B cell (primary cell): ENCODE measurements at regions not wholly inside any gene's neighbourhood (a gene's known extent, or its start where the extent isn't known, plus 50 kb on each side); places are given as distances from the start of the nearest gene placed in this dataset.

Experiments used
- ATAC-seq: fragments of 200-7000 bp; cut with Tn5 transposase; one replicate; pipeline ENCODE4 v1.10.0; 2021; ENCODE audit warnings: low read depth, mild to moderate bottlenecking, moderate number of reproducible peaks, moderate library complexity
- CTCF ChIA-PET: fragments of 350-600 bp; sonication (Branson Sonifier 250); formaldehyde crosslinking; loops from one replicate; lab custom pipeline; 2021; ENCODE audit warnings: antibody characterized with exemption, inconsistent platforms; lab: Charles Lee
- POLR2A ChIA-PET: fragments of 350-600 bp; sonication (Branson Sonifier 250); formaldehyde crosslinking; loops from one replicate; lab custom pipeline; 2021; ENCODE audit warnings: antibody characterized with exemption; lab: Charles Lee
- DNase-seq: peaks from one replicate; pipeline ENCODE4 v3.0.0; 2013
- H2AFZ ChIP-seq: 2 replicates; pipeline ENCODE4 v1.6.1; 2012; ENCODE audit warnings: mild to moderate bottlenecking, low read depth, low read length; ENCODE audit not compliant: insufficient read depth, poor library complexity, severe bottlenecking
- H3K27ac ChIP-seq, 2 donors: 1 replicate in 1 of 2; 2 replicates in 1 of 2; pipeline ENCODE4 v1.5.1; 2012 to 2013; ENCODE audit warnings: low read length in 2 of 2, mild to moderate bottlenecking in 2 of 2, moderate library complexity in 1 of 2
- H3K27me3 ChIP-seq, 4 experiments: fragments of 200-600 bp in 1 of 4; sonication (generic) in 1 of 4; replicated peaks in 1 of 4; 1 replicate in 2 of 4; 2 replicates in 2 of 4; pipeline versions ENCODE4 v1.6.1 to v1.7.0; 2013 to 2016; ENCODE audit warnings: low read length in 3 of 4, mild to moderate bottlenecking in 2 of 4, mixed read lengths in 1 of 4, moderate library complexity in 1 of 4; ENCODE audit not compliant: insufficient read depth in 4 of 4, control insufficient read depth in 3 of 4; ENCODE audit errors: control extremely low read depth in 1 of 4
- H3K36me3 ChIP-seq, 2 experiments: replicated peaks in 1 of 2; 1 replicate in 1 of 2; 2 replicates in 1 of 2; pipeline versions ENCODE4 v1.6.1 to v1.7.1; 2013; ENCODE audit warnings: low read length in 1 of 2; ENCODE audit not compliant: insufficient read depth in 2 of 2, control insufficient read depth in 1 of 2; ENCODE audit errors: control extremely low read depth in 1 of 2, extremely low read depth in 1 of 2
- H3K4me1 ChIP-seq, 2 donors: fragments of 200-600 bp in 1 of 2; sonication (generic) in 1 of 2; 1 replicate in 1 of 2; 2 replicates in 1 of 2; pipeline versions ENCODE4 v1.5.1 to v1.6.1; 2013 to 2017; ENCODE audit warnings: low read length in 2 of 2; ENCODE audit not compliant: control insufficient read depth in 2 of 2, insufficient read depth in 2 of 2
- H3K4me2 ChIP-seq: replicated peaks from 2 replicates; pipeline ENCODE3; 2012; ENCODE audit warnings: mild to moderate bottlenecking, low read depth, low read length; ENCODE audit not compliant: poor library complexity, severe bottlenecking
- H3K4me3 ChIP-seq, 5 experiments: fragments of 200-600 bp in 1 of 5; sonication (generic) in 1 of 5; 1 replicate in 3 of 5; 2 replicates in 2 of 5; pipeline versions ENCODE4 v1.5.1 to v1.7.0; 2011 to 2016; ENCODE audit warnings: low read length in 4 of 5, mild to moderate bottlenecking in 4 of 5, low read depth in 2 of 5, control low read depth in 1 of 5, moderate library complexity in 1 of 5; ENCODE audit not compliant: insufficient read depth in 1 of 5; ENCODE audit errors: control extremely low read depth in 1 of 5, extremely low read depth in 1 of 5
- H3K79me2 ChIP-seq: fragments of 200-600 bp; sonication (generic); one replicate; pipeline ENCODE4 v1.6.0; 2016; ENCODE audit warnings: low read length; ENCODE audit not compliant: control insufficient read depth, insufficient read depth
- H3K9ac ChIP-seq: fragments of 200-600 bp; sonication (generic); 2 replicates; pipeline ENCODE4 v1.6.1; 2017; ENCODE audit warnings: mild to moderate bottlenecking, low read length, moderate library complexity
- H3K9me3 ChIP-seq, 3 donors: one replicate each; pipeline versions ENCODE4 v1.6.1 to v1.7.1; 2013; ENCODE audit warnings: low read length in 2 of 3; ENCODE audit not compliant: control insufficient read depth in 2 of 3, insufficient read depth in 1 of 3; ENCODE audit errors: control extremely low read depth in 1 of 3
- H4K20me1 ChIP-seq: 2 replicates; pipeline ENCODE4 v1.6.0; 2012; ENCODE audit warnings: mild to moderate bottlenecking, low read length; ENCODE audit not compliant: insufficient read depth, control insufficient read depth, poor library complexity, severe bottlenecking
- H3K27ac Mint-ChIP-seq: one replicate; pipeline ENCODE4 v1.8.0; 2021; ENCODE audit warnings: mixed read lengths
- H3K27me3 Mint-ChIP-seq: one replicate; pipeline ENCODE4 v1.8.0; 2021; ENCODE audit warnings: mixed read lengths
- H3K4me1 Mint-ChIP-seq: one replicate; pipeline ENCODE4 v1.8.0; 2021; ENCODE audit warnings: mixed read lengths
- H3K4me3 Mint-ChIP-seq: one replicate; pipeline ENCODE4 v1.8.0; 2021; ENCODE audit warnings: mixed read lengths
- H3K9me3 Mint-ChIP-seq: one replicate; pipeline ENCODE4 v1.8.0; 2022; ENCODE audit warnings: mixed read lengths; ENCODE audit not compliant: insufficient read depth
- CTCF ChIP-seq: fragments of 200-600 bp; IDR thresholded peaks from one replicate; pipeline ENCODE4 v1.8.0; 2022; ENCODE audit warnings: antibody characterized with exemption, mild to moderate bottlenecking
- EZH2 ChIP-seq: IDR thresholded peaks from 2 replicates; pipeline ENCODE4 v1.6.1; 2012; ENCODE audit warnings: borderline replicate concordance, low read depth, mild to moderate bottlenecking, moderate library complexity, low read length; ENCODE audit not compliant: insufficient read depth, poor library complexity, severe bottlenecking
- WGBS: methylation state at CpG from one replicate; pipeline ENCODE4 v1.1.5; 2013; ENCODE audit warnings: missing lambda C conversion rate; ENCODE audit not compliant: insufficient coverage; 5-methylcytosine and 5-hydroxymethylcytosine counted together
- intact Hi-C: fragments of 100-400 bp; cut with micrococcal nuclease; formaldehyde crosslinking; loops from one replicate; pipeline ENCODE4 v1.10.0; 2022

DNA sequence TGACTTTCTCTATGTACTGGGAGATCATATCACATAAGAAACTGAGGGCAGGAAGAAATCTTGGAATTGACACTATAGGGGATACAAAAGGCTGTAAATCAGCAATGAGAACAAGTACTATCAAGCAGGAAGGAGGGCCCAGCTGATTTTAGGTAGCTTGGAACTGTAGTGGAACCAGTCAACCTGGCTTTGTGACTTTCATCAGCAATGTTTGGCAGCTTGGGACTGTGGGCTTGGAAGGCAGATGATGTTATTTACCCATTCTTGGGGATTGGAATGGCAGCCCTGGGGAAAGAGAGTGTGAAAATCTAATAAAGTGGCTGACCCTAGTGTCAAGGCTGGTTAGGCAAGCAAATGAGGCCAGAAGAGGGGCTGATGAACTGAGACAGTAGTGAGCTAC lies 1073.3 kb downstream of the ADGRL2 start:
- Histone ChIP-seq H3K4me2 (no peak overlapping the region), H4K20me1 (no peaks in the 10 kb centered on the region), H3K4me3 (no peak overlapping the region), H3K9me3 (peaks cover 0 to 2% (median 0%) of the 10 kb centered on the region in 3 donors), H3K27me3 (no peaks in the 10 kb centered on the region), H3K27ac (no peak overlapping the region), H2AFZ (no peak overlapping the region), H3K79me2 (no peaks in the 10 kb centered on the region), H3K36me3 (no peaks in the 10 kb centered on the region), H3K4me1 (no peaks in the 10 kb centered on the region), H3K9ac (no peak overlapping the region)
- CTCF ChIA-PET, result no interaction called here
- Mint-ChIP-seq H3K4me3 (no peak overlapping the region), H3K9me3 (peaks cover 2% of the 10 kb centered on the region), H3K27ac (no peak overlapping the region), H3K4me1 (no peaks in the 10 kb centered on the region), H3K27me3 (no peaks in the 10 kb centered on the region)
- TF ChIP-seq EZH2 (no peak), CTCF (no peak)
- POLR2A ChIA-PET, result interaction anchor here (0.7 kb wide), 1 partner anchor 186 kb away, joined by 5 read pairs; no protein-coding TSS in a partner anchor
- intact Hi-C loops, result no loop called here
- ATAC-seq (no peak), DNase-seq (no peak)

DNA sequence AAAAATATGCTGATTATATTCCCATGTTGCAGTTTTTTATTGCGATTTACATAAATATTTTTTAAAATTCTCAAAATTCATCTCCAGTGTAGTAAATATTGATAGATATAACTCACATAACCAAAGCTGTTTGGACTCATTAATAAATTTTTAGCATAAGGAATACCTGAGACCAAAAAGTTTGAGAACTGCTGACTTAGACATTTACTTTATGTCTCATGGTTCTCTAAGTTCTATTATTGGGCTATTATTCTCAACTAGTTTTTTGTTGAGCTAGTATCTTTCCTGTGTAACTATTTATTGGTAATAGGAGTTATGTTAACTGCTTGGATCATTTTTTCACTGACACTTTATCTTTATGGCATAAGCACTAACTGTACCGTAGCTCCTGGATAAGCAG lies 1069.6 kb downstream of the ADGRL2 start:
- ChIA-PET CTCF (no interaction called here), POLR2A (no interaction called here)
- Histone ChIP-seq H3K9ac (no peak overlapping the region), H4K20me1 (no peaks in the 10 kb centered on the region), H2AFZ (no peak overlapping the region), H3K27me3 (no peaks in the 10 kb centered on the region), H3K4me2 (no peak overlapping the region), H3K27ac (no peak overlapping the region), H3K4me3 (no peak overlapping the region), H3K36me3 (no peaks in the 10 kb centered on the region), H3K9me3 (peaks cover 0 to 2% (median 0%) of the 10 kb centered on the region in 3 donors), H3K4me1 (no peaks in the 10 kb centered on the region), H3K79me2 (no peaks in the 10 kb centered on the region)
- no peak for TF ChIP-seq CTCF
- TF ChIP-seq EZH2, result no peak
- Mint-ChIP-seq H3K4me3 (no peak overlapping the region), H3K9me3 (no peaks in the 10 kb centered on the region), H3K27me3 (no peaks in the 10 kb centered on the region), H3K4me1 (no peaks in the 10 kb centered on the region), H3K27ac (no peak overlapping the region)
- DNase-seq (no peak), ATAC-seq (no peak)
- intact Hi-C loops, result no loop called here
- WGBS, result no CpG with 5 or more reads among the region's 2 CpGs
